Gastroesophageal sphincter (tissue), 3 donors: ENCODE measurements at regions not wholly inside any gene's neighbourhood (a gene's known extent, or its start where the extent isn't known, plus 50 kb on each side); places are given as distances from the start of the nearest gene placed in this dataset.

Source experiments
- CTCF ChIP-seq, 4 experiments: fragments of 200-600 bp in 2 of 4; fragments of 450-650 bp in 2 of 4; sonication (generic) in 1 of 4; IDR thresholded peaks; one replicate each; pipeline ENCODE4 v1.5.1; 2017 to 2019; ENCODE audit warnings: antibody characterized with exemption in 4 of 4, mild to moderate bottlenecking in 2 of 4, moderate library complexity in 2 of 4
- EP300 ChIP-seq: sonication (generic); formaldehyde crosslinking; IDR thresholded peaks from one replicate; pipeline ENCODE4 v1.6.1; 2017; ENCODE audit warnings: antibody characterized with exemption, mild to moderate bottlenecking

GRCh38 chr18:39990540-39990939, 1964.5 kb upstream of the PIK3C3 start:
- TF ChIP-seq CTCF (IDR thresholded peaks at IDR 0.05) (no peak), EP300 (no peak)
